ENCODE measurements at regions not wholly inside any gene's neighbourhood (a gene's known extent, or its start where the extent isn't known, plus 50 kb on each side); places are given as distances from the start of the nearest gene placed in this dataset.

GRCh38 chr20:23232679-23233308 is 117.8 kb upstream of the NXT1 start:
- WGBS, 2 experiments = 94 to 95% methylated on average over 11 of the region's 11 CpGs

DNA sequence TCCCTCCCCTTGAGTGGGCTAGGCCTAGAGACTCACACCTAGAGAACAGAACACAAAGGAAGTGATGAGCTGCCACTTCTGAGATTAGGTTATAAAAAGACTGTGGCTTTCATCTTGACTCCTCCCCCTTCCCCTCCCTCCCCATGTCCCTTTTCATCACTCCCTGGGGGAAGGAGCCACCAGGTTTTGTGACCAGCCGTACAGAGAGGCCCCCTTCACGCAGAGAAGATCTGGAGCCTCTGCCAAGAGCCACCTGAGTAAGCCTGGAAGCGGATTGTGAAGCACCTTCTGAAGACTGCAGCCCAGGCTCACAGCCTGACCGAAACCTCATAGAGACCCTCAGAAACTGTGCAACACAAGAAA is 118.4 kb upstream of the NXT1 start:
- 90 to 92% methylated on average over 4 of the region's 4 CpGs for WGBS, 2 experiments
- Histone ChIP-seq H3K27ac (ENCODE audit: insufficient read depth, low read depth, low read length, poor library complexity, severe bottlenecking) (no peak overlapping the region), H3K4me1 (ENCODE audit: control insufficient read depth, insufficient read depth, low read length) (no peaks in the 10 kb centered on the region), H3K9me3 (ENCODE audit: control insufficient read depth, low read length) (no peaks in the 10 kb centered on the region), H3K36me3 (ENCODE audit: control insufficient read depth, insufficient read depth, low read length) (no peaks in the 10 kb centered on the region), H3K27me3 (ENCODE audit: control insufficient read depth, insufficient read depth, low read length, poor library complexity, severe bottlenecking) (no peaks in the 10 kb centered on the region), H3K4me3 (ENCODE audit: insufficient read depth, low read depth, low read length) (no peak overlapping the region)

More at GRCh38 chr20:23232679-23233308, 117.8 kb upstream of the NXT1 start:
- Histone ChIP-seq H3K4me1 (ENCODE audit: control insufficient read depth, insufficient read depth, low read length) (no peaks in the 10 kb centered on the region), H3K36me3 (ENCODE audit: control insufficient read depth, insufficient read depth, low read length) (no peaks in the 10 kb centered on the region), H3K27ac (ENCODE audit: insufficient read depth, low read depth, low read length, poor library complexity, severe bottlenecking) (no peak overlapping the region), H3K4me3 (ENCODE audit: insufficient read depth, low read depth, low read length) (no peak overlapping the region), H3K9me3 (ENCODE audit: control insufficient read depth, low read length) (no peaks in the 10 kb centered on the region), H3K27me3 (ENCODE audit: control insufficient read depth, insufficient read depth, low read length, poor library complexity, severe bottlenecking) (no peaks in the 10 kb centered on the region)

GRCh38 chr20:23231561-23232218 is 118.9 kb upstream of the NXT1 start:
- no peak overlapping the region for H3K4me3 ChIP-seq (ENCODE audit: insufficient read depth, low read depth, low read length)
- 90 to 92% methylated on average over 6 of the region's 6 CpGs for WGBS, 2 experiments
- no peak overlapping the region for H3K27ac ChIP-seq (ENCODE audit: insufficient read depth, low read depth, low read length, poor library complexity, severe bottlenecking)
- no peaks in the 10 kb centered on the region for H3K4me1 ChIP-seq (ENCODE audit: control insufficient read depth, insufficient read depth, low read length)
- H3K9me3 ChIP-seq (ENCODE audit: control insufficient read depth, low read length) = no peaks in the 10 kb centered on the region
- no peaks in the 10 kb centered on the region for H3K36me3 ChIP-seq (ENCODE audit: control insufficient read depth, insufficient read depth, low read length)
- no peaks in the 10 kb centered on the region for H3K27me3 ChIP-seq (ENCODE audit: control insufficient read depth, insufficient read depth, low read length, poor library complexity, severe bottlenecking)

DNA sequence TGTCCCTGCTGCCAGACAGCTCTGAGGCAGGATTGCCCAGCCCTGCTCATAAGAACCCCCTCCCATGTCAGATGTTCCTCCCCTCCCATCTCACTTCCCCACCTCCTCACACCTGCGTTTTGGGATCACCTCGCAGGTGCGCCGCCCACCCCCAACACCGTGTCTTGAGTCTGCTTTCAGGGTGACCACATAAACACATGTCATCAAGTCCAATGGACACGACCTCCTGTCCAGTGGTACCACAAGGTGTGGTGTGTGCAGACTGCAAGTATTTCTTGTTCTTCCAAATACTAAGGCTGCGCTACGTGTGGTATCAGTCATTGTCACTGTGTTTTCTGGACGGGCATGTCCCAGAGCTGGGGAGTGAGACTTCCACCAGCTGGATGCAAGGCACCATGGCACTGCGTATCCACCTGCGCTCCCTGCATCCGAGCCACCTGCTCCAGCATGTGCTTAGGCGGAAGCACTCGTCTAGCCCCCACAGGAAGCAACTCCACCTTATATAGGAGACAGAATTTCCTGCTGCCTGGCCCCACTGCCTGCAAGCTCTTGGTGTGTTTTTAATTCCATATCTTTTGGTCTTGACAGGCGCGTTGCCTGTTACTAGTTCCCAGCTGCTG is 119.7 kb upstream of the NXT1 start:
- Histone ChIP-seq H3K27me3 (ENCODE audit: control insufficient read depth, insufficient read depth, low read length, poor library complexity, severe bottlenecking) (no peaks in the 10 kb centered on the region), H3K36me3 (ENCODE audit: control insufficient read depth, insufficient read depth, low read length) (no peaks in the 10 kb centered on the region), H3K9me3 (ENCODE audit: control insufficient read depth, low read length) (no peaks in the 10 kb centered on the region), H3K4me3 (ENCODE audit: insufficient read depth, low read depth, low read length) (no peak overlapping the region), H3K27ac (ENCODE audit: insufficient read depth, low read depth, low read length, poor library complexity, severe bottlenecking) (no peak overlapping the region), H3K4me1 (ENCODE audit: control insufficient read depth, insufficient read depth, low read length) (no peaks in the 10 kb centered on the region)
- 91 to 92% methylated on average over 16 of the region's 16 CpGs for WGBS, 2 experiments

DNA sequence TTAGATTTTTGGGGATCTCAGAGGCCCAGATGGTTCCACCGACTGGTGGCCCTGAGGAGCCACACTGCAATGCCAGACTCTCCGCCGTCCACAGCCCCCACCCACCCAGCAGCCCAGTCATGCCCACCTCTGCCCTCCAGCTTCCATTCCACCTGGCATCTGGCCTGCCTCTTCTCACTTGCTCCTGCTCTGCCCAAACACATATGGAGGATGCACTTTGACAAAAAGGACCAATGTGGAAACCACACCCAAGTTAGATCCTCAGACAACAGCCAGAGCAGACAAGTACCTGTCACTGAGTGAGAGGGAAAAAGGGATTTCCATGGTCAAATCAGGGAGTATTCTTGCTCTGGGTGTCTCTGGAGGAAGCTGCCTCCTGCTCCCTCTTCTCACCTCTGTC is 120.6 kb upstream of the NXT1 start:
- H3K4me1 ChIP-seq (ENCODE audit: control insufficient read depth, insufficient read depth, low read length) = no peaks in the 10 kb centered on the region
- no peaks in the 10 kb centered on the region for H3K27me3 ChIP-seq (ENCODE audit: control insufficient read depth, insufficient read depth, low read length, poor library complexity, severe bottlenecking)
- WGBS, 2 experiments = 88 to 97% methylated on average over 3 of the region's 3 CpGs
- no peaks in the 10 kb centered on the region for H3K36me3 ChIP-seq (ENCODE audit: control insufficient read depth, insufficient read depth, low read length)
- no peak overlapping the region for H3K27ac ChIP-seq (ENCODE audit: insufficient read depth, low read depth, low read length, poor library complexity, severe bottlenecking)
- no peak overlapping the region for H3K4me3 ChIP-seq (ENCODE audit: insufficient read depth, low read depth, low read length)
- H3K9me3 ChIP-seq (ENCODE audit: control insufficient read depth, low read length) = no peaks in the 10 kb centered on the region

DNA sequence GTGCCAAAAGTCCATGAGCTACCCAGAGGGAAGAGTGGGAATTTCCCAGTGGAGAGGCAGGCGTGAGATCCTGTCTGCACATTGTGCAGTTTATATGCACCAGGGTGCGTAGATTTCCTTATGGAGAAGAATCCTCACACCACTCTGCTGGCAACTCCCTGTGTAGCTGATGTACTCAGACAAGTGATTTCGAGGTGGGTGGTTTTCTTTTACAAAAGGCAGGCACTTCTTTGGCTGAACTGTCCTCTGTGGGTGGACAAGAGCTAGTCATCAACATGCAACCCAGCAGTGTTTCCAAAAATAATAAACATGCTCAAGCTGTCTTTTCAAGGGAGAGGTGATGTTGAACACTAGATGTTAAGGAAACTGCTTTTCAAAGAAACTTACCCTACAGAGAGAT is 121.7 kb upstream of the NXT1 start:
- Histone ChIP-seq H3K27ac (ENCODE audit: insufficient read depth, low read depth, low read length, poor library complexity, severe bottlenecking) (no peak overlapping the region), H3K4me3 (ENCODE audit: insufficient read depth, low read depth, low read length) (no peak overlapping the region)
- 83 to 86% methylated on average over 3 of the region's 3 CpGs for WGBS, 2 experiments

DNA sequence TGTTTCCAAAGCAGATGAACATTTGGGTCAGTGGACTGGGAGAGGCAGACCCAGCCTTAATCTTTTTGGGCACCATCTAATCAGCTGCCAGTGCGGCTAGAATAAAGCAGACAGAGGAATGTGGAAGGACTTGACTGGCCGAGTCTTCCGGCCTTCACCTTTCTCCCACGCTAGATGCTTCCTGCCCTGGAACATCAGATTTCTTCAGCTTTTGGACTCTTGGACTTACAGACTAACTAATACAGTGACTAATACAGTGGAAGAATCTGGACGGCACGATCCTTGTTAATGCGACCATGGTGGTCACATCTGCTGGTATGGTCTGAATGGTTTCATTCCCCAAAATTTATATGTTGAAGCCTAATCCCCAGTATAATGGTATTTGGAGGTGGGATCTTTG is 122.6 kb upstream of the NXT1 start:
- Histone ChIP-seq H3K36me3 (ENCODE audit: control insufficient read depth, insufficient read depth, low read length) (no peaks in the 10 kb centered on the region), H3K4me3 (ENCODE audit: insufficient read depth, low read depth, low read length) (no peak overlapping the region), H3K27me3 (ENCODE audit: control insufficient read depth, insufficient read depth, low read length, poor library complexity, severe bottlenecking) (no peaks in the 10 kb centered on the region), H3K9me3 (ENCODE audit: control insufficient read depth, low read length) (no peaks in the 10 kb centered on the region), H3K4me1 (ENCODE audit: control insufficient read depth, insufficient read depth, low read length) (no peaks in the 10 kb centered on the region), H3K27ac (ENCODE audit: insufficient read depth, low read depth, low read length, poor library complexity, severe bottlenecking) (no peak overlapping the region)
- WGBS, 2 experiments = 92 to 95% methylated on average over 7 of the region's 7 CpGs

More for the DNA sequence above, 121.7 kb upstream of the NXT1 start:
- Histone ChIP-seq H3K36me3 (ENCODE audit: control insufficient read depth, insufficient read depth, low read length) (no peaks in the 10 kb centered on the region), H3K9me3 (ENCODE audit: control insufficient read depth, low read length) (no peaks in the 10 kb centered on the region), H3K27me3 (ENCODE audit: control insufficient read depth, insufficient read depth, low read length, poor library complexity, severe bottlenecking) (no peaks in the 10 kb centered on the region), H3K4me1 (ENCODE audit: control insufficient read depth, insufficient read depth, low read length) (no peaks in the 10 kb centered on the region)

DNA sequence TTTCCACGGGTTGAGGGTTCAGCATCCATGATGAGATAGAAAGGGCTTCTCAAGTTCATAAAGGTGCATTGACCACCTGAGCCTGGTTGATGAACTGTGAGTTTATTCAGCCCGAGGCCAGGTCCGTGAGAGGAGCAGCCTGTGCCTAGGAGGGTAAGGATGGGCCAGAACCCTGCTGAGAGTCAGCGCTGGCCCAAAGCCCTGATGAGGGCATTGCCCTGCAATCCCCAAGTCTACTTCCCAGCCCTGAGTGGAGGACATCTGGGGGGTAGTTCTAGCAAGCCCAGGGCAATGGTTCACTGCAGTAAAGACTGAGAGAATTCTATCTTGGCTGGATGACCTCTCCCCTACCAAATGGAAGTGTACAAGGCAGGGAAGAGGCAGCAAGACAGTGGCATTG is 123.3 kb upstream of the NXT1 start:
- Histone ChIP-seq H3K4me1 (ENCODE audit: control insufficient read depth, insufficient read depth, low read length) (no peaks in the 10 kb centered on the region), H3K9me3 (ENCODE audit: control insufficient read depth, low read length) (no peaks in the 10 kb centered on the region), H3K36me3 (ENCODE audit: control insufficient read depth, insufficient read depth, low read length) (no peaks in the 10 kb centered on the region), H3K27ac (ENCODE audit: insufficient read depth, low read depth, low read length, poor library complexity, severe bottlenecking) (no peak overlapping the region), H3K4me3 (ENCODE audit: insufficient read depth, low read depth, low read length) (no peak overlapping the region), H3K27me3 (ENCODE audit: control insufficient read depth, insufficient read depth, low read length, poor library complexity, severe bottlenecking) (no peaks in the 10 kb centered on the region)
- 91 to 97% methylated on average over 4 of the region's 4 CpGs for WGBS, 2 experiments

DNA sequence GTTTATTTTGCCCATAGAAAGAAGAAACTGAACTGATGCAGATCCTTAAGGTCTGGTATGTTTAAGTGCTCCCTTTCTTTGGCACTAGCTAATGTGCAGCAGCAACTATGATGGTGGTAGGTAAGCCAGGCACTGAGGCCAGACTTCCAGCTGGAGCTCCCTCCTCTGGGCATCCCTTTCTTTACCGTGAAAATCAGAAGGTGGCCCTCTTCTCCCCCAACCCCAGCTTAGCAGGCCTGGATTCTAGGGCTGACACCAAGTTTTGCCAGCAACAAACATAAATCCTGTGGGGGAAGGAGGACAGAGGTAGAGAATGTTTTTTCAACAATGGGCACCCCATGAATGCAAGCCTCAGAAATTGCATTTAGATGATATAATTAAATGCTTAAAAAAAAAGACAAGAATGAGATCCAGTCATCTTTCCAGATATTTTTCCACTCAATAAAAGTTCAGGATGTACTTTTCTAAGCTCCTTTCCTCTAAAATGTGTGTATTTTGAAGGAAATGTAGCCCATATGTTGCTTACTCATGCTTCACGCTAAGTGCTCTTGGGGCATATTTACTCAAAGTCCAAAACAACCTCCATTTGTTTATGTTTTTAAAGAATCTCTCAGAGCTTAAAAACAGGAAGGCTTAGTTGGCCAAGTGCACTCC is 123.9 kb upstream of the NXT1 start:
- no peak overlapping the region for H3K4me3 ChIP-seq (ENCODE audit: insufficient read depth, low read depth, low read length)
- no peak overlapping the region for H3K27ac ChIP-seq (ENCODE audit: insufficient read depth, low read depth, low read length, poor library complexity, severe bottlenecking)
- no peaks in the 10 kb centered on the region for H3K4me1 ChIP-seq (ENCODE audit: control insufficient read depth, insufficient read depth, low read length)
- H3K36me3 ChIP-seq (ENCODE audit: control insufficient read depth, insufficient read depth, low read length) = no peaks in the 10 kb centered on the region
- H3K27me3 ChIP-seq (ENCODE audit: control insufficient read depth, insufficient read depth, low read length, poor library complexity, severe bottlenecking) = no peaks in the 10 kb centered on the region
- no peaks in the 10 kb centered on the region for H3K9me3 ChIP-seq (ENCODE audit: control insufficient read depth, low read length)
- WGBS, 2 experiments = 71 to 76% methylated on average over 2 of the region's 2 CpGs

DNA sequence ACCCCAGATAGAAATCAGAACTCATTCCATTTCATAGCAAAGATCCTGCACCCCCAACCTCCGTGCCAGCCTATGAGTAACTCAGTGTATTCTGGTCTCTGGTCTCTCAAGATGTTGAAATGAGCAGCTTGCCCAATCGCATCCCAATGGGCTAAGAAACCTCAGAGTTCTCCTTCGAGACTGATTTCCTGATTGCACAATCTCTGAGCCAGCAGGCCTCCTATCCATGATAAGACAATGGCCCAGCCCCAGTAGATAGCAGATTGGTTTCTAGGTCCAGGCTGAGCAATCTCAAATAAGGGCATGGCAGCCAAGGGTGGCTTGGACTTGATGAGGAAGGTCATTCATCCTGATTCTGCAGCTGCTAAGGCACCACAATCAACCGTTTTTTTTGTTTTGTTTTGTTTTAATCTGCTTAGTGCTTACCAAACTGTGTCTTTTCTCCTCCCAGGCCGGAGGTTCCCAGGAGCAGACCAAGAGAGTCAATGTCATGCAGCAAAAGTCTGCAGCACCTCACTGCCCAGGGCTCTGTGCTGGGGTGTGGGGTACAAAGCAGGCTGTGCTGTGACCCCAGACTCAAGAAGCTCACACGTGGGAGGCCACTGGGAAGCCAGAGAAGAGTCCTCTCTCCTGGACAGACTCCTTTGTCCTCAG is 125.1 kb upstream of the NXT1 start:
- no peak overlapping the region for H3K4me3 ChIP-seq (ENCODE audit: insufficient read depth, low read depth, low read length)
- no peaks in the 10 kb centered on the region for H3K27me3 ChIP-seq (ENCODE audit: control insufficient read depth, insufficient read depth, low read length, poor library complexity, severe bottlenecking)
- WGBS, 2 experiments = 89 to 90% methylated on average over 6 of the region's 6 CpGs
- H3K27ac ChIP-seq (ENCODE audit: insufficient read depth, low read depth, low read length, poor library complexity, severe bottlenecking) = no peak overlapping the region
- H3K4me1 ChIP-seq (ENCODE audit: control insufficient read depth, insufficient read depth, low read length) = no peaks in the 10 kb centered on the region
- H3K36me3 ChIP-seq (ENCODE audit: control insufficient read depth, insufficient read depth, low read length) = no peaks in the 10 kb centered on the region
- H3K9me3 ChIP-seq (ENCODE audit: control insufficient read depth, low read length) = no peaks in the 10 kb centered on the region
